NOMO-1 treated with dmso at 0.1 percent for 144 hours (cell line): ENCODE measurements at regions not wholly inside any gene's neighbourhood (a gene's known extent, or its start where the extent isn't known, plus 50 kb on each side); places are given as distances from the start of the nearest gene placed in this dataset.
"Not testable (repeated sequence)": the region's sequence is repeated elsewhere in the genome, so short reads cannot be mapped to it uniquely, and the experiment has no call there.

ENCODE experiments used
- DNase-seq: peaks from one replicate; lab custom pipeline; 2025; ENCODE audit not compliant: unreplicated experiment; lab: John Stamatoyannopoulos, UW

GRCh38 chr10:109417803-109418202, 505.5 kb downstream of the XPNPEP1 start:
- no peak for DNase-seq

- DNase-seq = no peak
Observed at GRCh38 chr10:109412353-109412752, 511.0 kb downstream of the XPNPEP1 start.

GRCh38 chr10:109411917-109412316, 511.4 kb downstream of the XPNPEP1 start:
- DNase-seq = no peak

GRCh38 chr10:109405338-109405737, 518.0 kb downstream of the XPNPEP1 start:
- no peak for DNase-seq

GRCh38 chr10:109403551-109403950, 519.8 kb downstream of the XPNPEP1 start:
- DNase-seq = no peak

- no peak for DNase-seq
Observed at GRCh38 chr10:109393425-109393824, 529.9 kb downstream of the XPNPEP1 start.

- DNase-seq = no peak
Observed at GRCh38 chr10:109386921-109387320, 536.4 kb downstream of the XPNPEP1 start.

- no peak for DNase-seq
Observed at GRCh38 chr10:109386101-109386500, 537.2 kb downstream of the XPNPEP1 start.

- DNase-seq = no peak
Observed at GRCh38 chr10:109379186-109379585, 544.1 kb downstream of the XPNPEP1 start.

GRCh38 chr10:109374215-109374614, 549.1 kb downstream of the XPNPEP1 start:
- DNase-seq = no peak

GRCh38 chr10:109359316-109359715, 564.0 kb downstream of the XPNPEP1 start:
- no peak for DNase-seq

- DNase-seq = no peak
Observed at GRCh38 chr10:109358325-109358724, 565.0 kb downstream of the XPNPEP1 start.

GRCh38 chr10:109348324-109348723, 575.0 kb downstream of the XPNPEP1 start:
- DNase-seq = no peak

GRCh38 chr10:109343293-109343692, 580.0 kb downstream of the XPNPEP1 start:
- DNase-seq = no peak

- DNase-seq = no peak
Observed at GRCh38 chr10:109341986-109342385, 581.3 kb downstream of the XPNPEP1 start.

GRCh38 chr10:109328001-109328400, 595.3 kb downstream of the XPNPEP1 start:
- no peak for DNase-seq

- no peak for DNase-seq
Observed at GRCh38 chr10:109327266-109327665, 596.0 kb downstream of the XPNPEP1 start.

GRCh38 chr10:109324721-109325120, 598.6 kb downstream of the XPNPEP1 start:
- DNase-seq = no peak

GRCh38 chr10:109317746-109318366, 605.5 kb downstream of the XPNPEP1 start:
- no peak for DNase-seq

- DNase-seq = not testable (repeated sequence)
Observed at GRCh38 chr10:109314016-109314415, 609.3 kb downstream of the XPNPEP1 start.

GRCh38 chr10:109312555-109312954, 610.8 kb downstream of the XPNPEP1 start:
- DNase-seq = not testable (repeated sequence)

GRCh38 chr10:109308971-109309370, 614.3 kb downstream of the XPNPEP1 start:
- DNase-seq = no peak

GRCh38 chr10:109307102-109307501, 616.2 kb downstream of the XPNPEP1 start:
- not testable (repeated sequence) for DNase-seq
